PC-9 (cell line): ENCODE measurements at regions not wholly inside any gene's neighbourhood (a gene's known extent, or its start where the extent isn't known, plus 50 kb on each side); places are given as distances from the start of the nearest gene placed in this dataset.

Experiments
- BruUV-seq: library from RNA; stranded (reverse); fragments of 400-500 nt; replicated peaks from 2 replicates; lab custom pipeline; 2021; lab: Mats Ljungman, UMichigan
- CTCF ChIA-PET: fragments of 300-600 bp; sonication (Branson Sonifier 250); formaldehyde crosslinking; loops from one replicate; lab custom pipeline; 2022; ENCODE audit warnings: antibody characterized with exemption; lab: Charles Lee
- POLR2A ChIA-PET: fragments of 300-600 bp; sonication (Branson Sonifier 250); formaldehyde crosslinking; loops from one replicate; lab custom pipeline; 2022; ENCODE audit warnings: antibody characterized with exemption; ENCODE audit not compliant: unreplicated experiment; lab: Charles Lee
- DNase-seq, 2 experiments: peaks; one replicate each; pipeline versions ENCODE4 v3.0.0 to v3.0.0-alpha.2; 2015 to 2022; ENCODE audit warnings: mixed read lengths in 1 of 2
- H2AFZ ChIP-seq: fragments of 200-600 bp; sonication (generic); 2 replicates; pipeline ENCODE4 v1.8.1; 2017; ENCODE audit warnings: antibody characterized with exemption
- H3F3A ChIP-seq: fragments of 200-600 bp; sonication (generic); 2 replicates; pipeline ENCODE4 v1.8.1; 2017; ENCODE audit warnings: antibody characterized with exemption, mild to moderate bottlenecking, low read depth; ENCODE audit not compliant: insufficient read depth
- H3K27ac ChIP-seq: fragments of 200-600 bp; sonication (generic); 2 replicates; pipeline ENCODE4 v1.6.1; 2016; ENCODE audit warnings: mixed run types
- H3K27me3 ChIP-seq: fragments of 200-600 bp; sonication (generic); 2 replicates; pipeline ENCODE4 v1.6.1; 2016; ENCODE audit warnings: low read depth, mixed run types; ENCODE audit not compliant: insufficient read depth
- H3K36me3 ChIP-seq: fragments of 200-600 bp; sonication (generic); 2 replicates; pipeline ENCODE4 v1.6.1; 2016; ENCODE audit warnings: low read depth, mixed run types
- H3K4me1 ChIP-seq: fragments of 200-600 bp; sonication (generic); replicated peaks from 2 replicates; pipeline ENCODE4 v1.6.1; 2016; ENCODE audit warnings: mixed run types; ENCODE audit not compliant: insufficient read depth
- H3K4me2 ChIP-seq: fragments of 200-600 bp; sonication (generic); 2 replicates; pipeline ENCODE4 v1.6.1; 2017; ENCODE audit warnings: mixed run types
- H3K4me3 ChIP-seq: fragments of 200-600 bp; sonication (generic); 2 replicates; pipeline ENCODE4 v1.6.1; 2016; ENCODE audit warnings: mixed run types
- H3K79me2 ChIP-seq: fragments of 200-600 bp; sonication (generic); 2 replicates; pipeline ENCODE4 v1.6.1; 2017; ENCODE audit warnings: low read depth, mixed run types
- H3K9me2 ChIP-seq: fragments of 200-600 bp; sonication (generic); 2 replicates; pipeline ENCODE4 v1.8.1; 2017; ENCODE audit warnings: mild to moderate bottlenecking; ENCODE audit not compliant: insufficient read depth
- H3K9me3 ChIP-seq: fragments of 200-600 bp; sonication (generic); 2 replicates; pipeline ENCODE4 v1.8.1; 2016; ENCODE audit warnings: low read depth; ENCODE audit not compliant: insufficient read depth
- H4K20me1 ChIP-seq: fragments of 200-600 bp; sonication (generic); 2 replicates; pipeline ENCODE4 v1.8.1; 2017; ENCODE audit not compliant: insufficient read depth
- EZH2 ChIP-seq: fragments of 200-600 bp; sonication (generic); IDR thresholded peaks from 2 replicates; pipeline ENCODE4 v1.8.0; 2017; ENCODE audit warnings: antibody characterized with exemption, low read depth
- intact Hi-C: fragments of 100-400 bp; cut with micrococcal nuclease; formaldehyde crosslinking; loops from one replicate; pipeline ENCODE4 v1.10.0; 2022; ENCODE audit not compliant: unreplicated experiment
- TF ChIP-seq, protein P1 (sequence below): fragments of 200-600 bp; sonication (generic); conservative IDR thresholded peaks from 2 replicates; pipeline ENCODE4 v1.6.1; 2017; ENCODE audit warnings: mixed run types, antibody characterized with exemption, mild to moderate bottlenecking, moderate library complexity

DNA sequence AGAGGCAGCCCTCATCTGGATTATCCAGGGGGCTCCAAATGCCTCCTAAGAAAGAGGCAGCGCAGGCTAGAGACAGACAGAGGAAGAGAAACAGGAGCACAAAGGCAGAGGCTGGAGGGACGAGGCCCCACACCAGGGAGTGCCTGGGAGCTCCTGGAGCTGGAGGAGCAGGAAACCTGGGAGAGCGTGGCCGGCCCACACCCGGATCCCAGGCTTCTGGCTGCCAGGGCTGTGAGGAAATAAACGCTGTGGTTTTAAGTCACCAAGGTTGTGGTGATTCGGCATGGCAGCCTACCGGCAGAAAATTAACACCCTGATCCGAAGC lies 165.5 kb downstream of the OLFM1 start:
- 0 out of 2 replicates have a peak, but pooled peaks cover 6% of the 10 kb centered on the region for H4K20me1 ChIP-seq
- intact Hi-C loops, result no loop called here
- H3K79me2 ChIP-seq, result no peaks in the 10 kb centered on the region
- peaks cover 93% of the 10 kb centered on the region for H3K27me3 ChIP-seq
- no peak for TF ChIP-seq EZH2
- TF ChIP-seq, protein P1, sequence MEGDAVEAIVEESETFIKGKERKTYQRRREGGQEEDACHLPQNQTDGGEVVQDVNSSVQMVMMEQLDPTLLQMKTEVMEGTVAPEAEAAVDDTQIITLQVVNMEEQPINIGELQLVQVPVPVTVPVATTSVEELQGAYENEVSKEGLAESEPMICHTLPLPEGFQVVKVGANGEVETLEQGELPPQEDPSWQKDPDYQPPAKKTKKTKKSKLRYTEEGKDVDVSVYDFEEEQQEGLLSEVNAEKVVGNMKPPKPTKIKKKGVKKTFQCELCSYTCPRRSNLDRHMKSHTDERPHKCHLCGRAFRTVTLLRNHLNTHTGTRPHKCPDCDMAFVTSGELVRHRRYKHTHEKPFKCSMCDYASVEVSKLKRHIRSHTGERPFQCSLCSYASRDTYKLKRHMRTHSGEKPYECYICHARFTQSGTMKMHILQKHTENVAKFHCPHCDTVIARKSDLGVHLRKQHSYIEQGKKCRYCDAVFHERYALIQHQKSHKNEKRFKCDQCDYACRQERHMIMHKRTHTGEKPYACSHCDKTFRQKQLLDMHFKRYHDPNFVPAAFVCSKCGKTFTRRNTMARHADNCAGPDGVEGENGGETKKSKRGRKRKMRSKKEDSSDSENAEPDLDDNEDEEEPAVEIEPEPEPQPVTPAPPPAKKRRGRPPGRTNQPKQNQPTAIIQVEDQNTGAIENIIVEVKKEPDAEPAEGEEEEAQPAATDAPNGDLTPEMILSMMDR, result no peak
- no peaks in the 10 kb centered on the region for H3K36me3 ChIP-seq
- no peak overlapping the region for H2AFZ ChIP-seq
- CTCF ChIA-PET, result no interaction called here
- H3K4me3 ChIP-seq, result no peak overlapping the region
- no peaks in the 10 kb centered on the region for H3K9me3 ChIP-seq
- no peak for DNase-seq
- H3K27ac ChIP-seq, result no peak overlapping the region
- POLR2A ChIA-PET, result no interaction called here
- no peak overlapping the region for H3K4me2 ChIP-seq
- no peaks in the 10 kb centered on the region for H3K4me1 ChIP-seq
- no TSS peak for BruUV-seq
- H3K9me2 ChIP-seq, result no peaks in the 10 kb centered on the region
- no peaks in the 10 kb centered on the region for H3F3A ChIP-seq

DNA sequence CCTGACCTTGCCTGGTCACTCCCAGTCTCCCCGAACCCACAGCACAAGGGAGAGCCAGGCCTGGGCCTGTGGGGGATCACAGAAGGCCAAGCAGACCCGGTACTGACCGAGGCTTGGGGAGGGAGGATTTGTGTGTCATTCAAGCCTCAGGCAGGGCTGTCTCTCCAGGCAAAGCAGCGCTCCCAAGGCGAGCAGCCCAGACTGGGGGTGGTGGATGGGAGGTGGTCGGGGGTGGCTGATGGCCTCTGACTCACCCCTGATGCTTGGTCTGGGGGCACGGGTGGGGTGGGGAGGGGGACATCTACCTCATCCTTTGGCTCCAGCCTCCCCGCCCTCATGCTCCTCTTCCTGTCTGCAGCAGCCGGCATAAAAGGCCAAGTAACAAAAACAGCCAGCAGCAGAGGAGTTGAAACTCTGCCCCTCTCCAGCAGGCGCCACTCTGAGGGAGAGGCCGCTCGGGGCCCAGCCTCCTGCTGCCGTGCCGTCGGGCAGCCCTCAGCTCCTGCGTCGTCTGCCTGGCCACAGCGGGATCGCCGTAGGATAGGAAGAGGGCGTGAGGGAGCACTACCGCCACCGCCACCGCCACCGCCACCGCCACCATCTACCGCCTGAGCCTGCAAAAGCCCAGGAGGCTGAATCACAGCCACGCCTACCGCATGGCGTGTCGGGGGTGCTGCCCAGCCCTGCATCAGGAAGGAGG lies 166.0 kb downstream of the OLFM1 start:
- DNase-seq, result no peak
- no peak overlapping the region for H3K4me3 ChIP-seq
- H3K27me3 ChIP-seq, result peaks cover 88% of the 10 kb centered on the region
- no peaks in the 10 kb centered on the region for H3K36me3 ChIP-seq
- BruUV-seq, result no TSS peak
- H3K27ac ChIP-seq, result no peak overlapping the region
- H3K9me2 ChIP-seq, result no peaks in the 10 kb centered on the region
- no peaks in the 10 kb centered on the region for H3K9me3 ChIP-seq
- TF ChIP-seq EZH2, result no peak
- TF ChIP-seq, protein P1, result no peak
- no peak overlapping the region for H3K4me2 ChIP-seq
- H3K4me1 ChIP-seq, result no peaks in the 10 kb centered on the region
- no peaks in the 10 kb centered on the region for H3K79me2 ChIP-seq
- no peak overlapping the region for H2AFZ ChIP-seq
- POLR2A ChIA-PET, result no interaction called here
- intact Hi-C loops, result no loop called here
- no peaks in the 10 kb centered on the region for H3F3A ChIP-seq
- 0 out of 2 replicates have a peak, but pooled peaks cover 6% of the 10 kb centered on the region for H4K20me1 ChIP-seq
- CTCF ChIA-PET, result no interaction called here

DNA sequence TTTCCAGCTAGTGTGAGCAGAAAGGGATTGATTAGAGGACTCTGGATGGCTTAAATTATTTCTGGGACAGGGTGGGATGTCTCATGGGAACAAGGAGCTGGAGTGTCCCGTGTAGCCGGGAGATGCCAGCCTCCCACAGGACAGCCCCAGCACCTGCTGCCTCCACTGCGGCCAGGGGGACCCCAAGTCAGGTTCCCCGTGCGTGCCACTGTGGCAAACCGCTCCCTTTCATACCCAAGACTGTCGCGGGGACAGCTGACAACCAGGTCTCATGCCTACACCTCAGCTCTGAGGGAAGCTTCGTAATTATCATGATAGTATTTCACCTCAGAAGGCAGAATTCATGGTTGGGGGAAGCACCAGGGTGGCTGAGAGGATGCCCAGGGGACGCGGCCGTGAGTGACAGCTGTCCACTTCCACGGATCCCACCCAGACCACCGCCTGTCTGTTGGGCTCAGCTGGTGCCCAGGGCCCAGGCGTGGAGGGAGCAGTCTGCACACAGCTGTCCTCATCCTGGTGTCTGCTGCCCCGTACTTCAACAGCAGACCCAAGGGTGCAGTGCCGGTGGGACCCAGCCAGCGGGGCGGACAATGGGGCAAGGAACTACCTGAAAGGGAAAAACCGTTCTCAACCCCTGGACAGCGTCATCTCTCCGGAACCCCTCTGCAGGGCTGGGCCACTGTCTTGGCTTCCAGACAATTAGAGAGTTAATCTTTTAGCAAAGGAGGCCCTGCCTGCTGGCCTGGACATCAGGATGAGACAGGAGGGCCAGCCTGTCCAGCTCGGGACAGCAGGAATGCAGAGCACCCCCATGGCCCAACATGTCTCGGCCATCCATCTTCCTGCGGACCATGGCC lies 166.9 kb downstream of the OLFM1 start:
- no peaks in the 10 kb centered on the region for H3K4me1 ChIP-seq
- ChIA-PET POLR2A (interaction anchor here (0.5 kb wide), 1 partner anchor 301 kb away, joined by 21 read pairs; no protein-coding TSS in a partner anchor), CTCF (no interaction called here)
- TF ChIP-seq, protein P1, result no peak
- TF ChIP-seq EZH2, result no peak
- no peaks in the 10 kb centered on the region for H3K79me2 ChIP-seq
- no TSS peak for BruUV-seq
- H3K9me3 ChIP-seq, result no peaks in the 10 kb centered on the region
- H3K4me2 ChIP-seq, result no peak overlapping the region
- H3K36me3 ChIP-seq, result no peaks in the 10 kb centered on the region
- 0 out of 2 replicates have a peak, but pooled peaks cover 6% of the 10 kb centered on the region for H4K20me1 ChIP-seq
- H3K27me3 ChIP-seq, result peaks cover 78% of the 10 kb centered on the region
- intact Hi-C loops, result no loop called here
- no peak for DNase-seq
- no peaks in the 10 kb centered on the region for H3K9me2 ChIP-seq
- no peak overlapping the region for H3K4me3 ChIP-seq
- H2AFZ ChIP-seq, result no peak overlapping the region
- H3K27ac ChIP-seq, result no peak overlapping the region
- no peaks in the 10 kb centered on the region for H3F3A ChIP-seq
